Colonic mucosa (tissue), 4 donors: ENCODE measurements at regions not wholly inside any gene's neighbourhood (a gene's known extent, or its start where the extent isn't known, plus 50 kb on each side); places are given as distances from the start of the nearest gene placed in this dataset.

ENCODE experiments used
- DNase-seq: peaks from one replicate; pipeline ENCODE4 v3.0.0-alpha.2; 2020
- H3K27ac ChIP-seq: fragments of 200-600 bp; one replicate; pipeline ENCODE4 v1.8.0; 2021
- H3K27me3 ChIP-seq: fragments of 200-600 bp; one replicate; pipeline ENCODE4 v1.8.0; 2021
- H3K36me3 ChIP-seq: fragments of 200-600 bp; one replicate; pipeline ENCODE4 v1.8.0; 2021
- H3K4me1 ChIP-seq: fragments of 200-600 bp; one replicate; pipeline ENCODE4 v1.8.0; 2021; ENCODE audit warnings: mild to moderate bottlenecking
- H3K4me3 ChIP-seq: fragments of 200-600 bp; one replicate; pipeline ENCODE4 v1.8.0; 2021
- H3K9ac ChIP-seq, 2 donors: one replicate each; pipeline ENCODE4 v1.7.0; 2013; ENCODE audit warnings: control low read depth in 2 of 2, low read depth in 2 of 2, low read length in 2 of 2
- H3K9me3 ChIP-seq: fragments of 200-600 bp; one replicate; pipeline ENCODE4 v1.8.0; 2021
- CTCF ChIP-seq: fragments of 200-600 bp; IDR thresholded peaks from one replicate; pipeline ENCODE4 v1.8.0; 2022; ENCODE audit warnings: antibody characterized with exemption, mild to moderate bottlenecking
- intact Hi-C: fragments of 100-400 bp; cut with DNase I; formaldehyde crosslinking; loops from one replicate; pipeline ENCODE4 v1.14.1; 2022
- donor health status: healthy.
- donor health status: DM: no; HTN: no; CAD: no.
- donor health status: DM: no; HTN: no; CAD: no.

GRCh38 chr6:132070356-132070755 is 119.2 kb upstream of the CCN2 start:
- intact Hi-C loops: no loop called here
- H3K36me3 ChIP-seq: no peaks in the 10 kb centered on the region
- DNase-seq: no peak
- H3K4me3 ChIP-seq: no peak overlapping the region
- no peak for TF ChIP-seq CTCF
- H3K27ac ChIP-seq: no peak overlapping the region
- no peaks in the 10 kb centered on the region for H3K4me1 ChIP-seq
- H3K9ac ChIP-seq: no peak overlapping the region
- no peaks in the 10 kb centered on the region for H3K27me3 ChIP-seq
- no peaks in the 10 kb centered on the region for H3K9me3 ChIP-seq

GRCh38 chr6:132068766-132069165 is 117.6 kb upstream of the CCN2 start:
- H3K36me3 ChIP-seq: no peaks in the 10 kb centered on the region
- no peaks in the 10 kb centered on the region for H3K27me3 ChIP-seq

GRCh38 chr6:132067286-132067685 is 116.1 kb upstream of the CCN2 start:
- Histone ChIP-seq H3K9ac (no peak overlapping the region), H3K4me1 (no peaks in the 10 kb centered on the region), H3K27me3 (no peaks in the 10 kb centered on the region), H3K9me3 (no peaks in the 10 kb centered on the region), H3K4me3 (no peak overlapping the region), H3K27ac (no peak overlapping the region), H3K36me3 (no peaks in the 10 kb centered on the region)
- no peak for TF ChIP-seq CTCF
- intact Hi-C loops: no loop called here
- no peak for DNase-seq

More at GRCh38 chr6:132068766-132069165, 117.6 kb upstream of the CCN2 start:
- DNase-seq: no peak
- Histone ChIP-seq H3K4me1 (no peaks in the 10 kb centered on the region), H3K9ac (no peak overlapping the region), H3K27ac (no peak overlapping the region), H3K9me3 (no peaks in the 10 kb centered on the region), H3K4me3 (no peak overlapping the region)
- intact Hi-C loops: no loop called here
- no peak for TF ChIP-seq CTCF

GRCh38 chr6:132065556-132065955 is 114.4 kb upstream of the CCN2 start:
- TF ChIP-seq CTCF: no peak
- H3K9ac ChIP-seq: no peak overlapping the region
- no peaks in the 10 kb centered on the region for H3K27me3 ChIP-seq
- no peak overlapping the region for H3K27ac ChIP-seq
- no peaks in the 10 kb centered on the region for H3K9me3 ChIP-seq
- H3K4me1 ChIP-seq: no peaks in the 10 kb centered on the region
- no peaks in the 10 kb centered on the region for H3K36me3 ChIP-seq
- no peak overlapping the region for H3K4me3 ChIP-seq
- DNase-seq: no peak
- intact Hi-C loops: no loop called here

GRCh38 chr6:132063738-132064137 is 112.6 kb upstream of the CCN2 start:
- Histone ChIP-seq H3K27ac (no peak overlapping the region), H3K9me3 (no peaks in the 10 kb centered on the region), H3K4me1 (no peaks in the 10 kb centered on the region), H3K4me3 (no peak overlapping the region), H3K9ac (no peak overlapping the region), H3K36me3 (no peaks in the 10 kb centered on the region), H3K27me3 (no peaks in the 10 kb centered on the region)
- TF ChIP-seq CTCF: no peak
- no peak for DNase-seq
- intact Hi-C loops: no loop called here

GRCh38 chr6:132063204-132063603 is 112.0 kb upstream of the CCN2 start:
- no peak overlapping the region for H3K27ac ChIP-seq
- intact Hi-C loops: no loop called here
- no peak overlapping the region for H3K9ac ChIP-seq

More at GRCh38 chr6:132063204-132063603, 112.0 kb upstream of the CCN2 start:
- Histone ChIP-seq H3K4me3 (no peak overlapping the region), H3K27me3 (no peaks in the 10 kb centered on the region), H3K9me3 (no peaks in the 10 kb centered on the region), H3K36me3 (no peaks in the 10 kb centered on the region), H3K4me1 (no peaks in the 10 kb centered on the region)
- TF ChIP-seq CTCF: no peak
- DNase-seq: no peak
